Glutamatergic neuron (in vitro differentiated cells): ENCODE measurements at regions not wholly inside any gene's neighbourhood (a gene's known extent, or its start where the extent isn't known, plus 50 kb on each side); places are given as distances from the start of the nearest gene placed in this dataset.

Experiments
- DNase-seq: peaks from one replicate; pipeline ENCODE4 v3.0.0; 2022
- H3K27ac Mint-ChIP-seq: one replicate; pipeline ENCODE4 v1.8.0; 2020; ENCODE audit warnings: mild to moderate bottlenecking, mixed read lengths, inconsistent platforms; ENCODE audit not compliant: unreplicated experiment
- H3K27me3 Mint-ChIP-seq: one replicate; pipeline ENCODE4 v1.8.0; 2020; ENCODE audit warnings: mild to moderate bottlenecking, moderate library complexity, mixed read lengths, inconsistent platforms; ENCODE audit not compliant: unreplicated experiment
- H3K36me3 Mint-ChIP-seq: one replicate; pipeline ENCODE4 v1.8.0; 2020; ENCODE audit warnings: mild to moderate bottlenecking, mixed read lengths, inconsistent platforms; ENCODE audit not compliant: unreplicated experiment
- H3K4me1 Mint-ChIP-seq: one replicate; pipeline ENCODE4 v1.8.0; 2020; ENCODE audit warnings: mild to moderate bottlenecking, low read depth, mixed read lengths, inconsistent platforms; ENCODE audit not compliant: unreplicated experiment
- H3K4me3 Mint-ChIP-seq: one replicate; pipeline ENCODE4 v1.8.0; 2020; ENCODE audit warnings: mild to moderate bottlenecking, mixed read lengths, inconsistent platforms; ENCODE audit not compliant: unreplicated experiment
- H3K9me3 Mint-ChIP-seq: one replicate; pipeline ENCODE4 v1.8.0; 2020; ENCODE audit warnings: mild to moderate bottlenecking, moderate library complexity, mixed read lengths, inconsistent platforms; ENCODE audit not compliant: unreplicated experiment
- TF ChIP-seq, protein P1 (sequence below): fragments of 200-600 bp; sonication (generic); IDR thresholded peaks from one replicate; pipeline ENCODE4 v1.5.0; 2021; ENCODE audit not compliant: partially characterized antibody, unreplicated experiment

DNA sequence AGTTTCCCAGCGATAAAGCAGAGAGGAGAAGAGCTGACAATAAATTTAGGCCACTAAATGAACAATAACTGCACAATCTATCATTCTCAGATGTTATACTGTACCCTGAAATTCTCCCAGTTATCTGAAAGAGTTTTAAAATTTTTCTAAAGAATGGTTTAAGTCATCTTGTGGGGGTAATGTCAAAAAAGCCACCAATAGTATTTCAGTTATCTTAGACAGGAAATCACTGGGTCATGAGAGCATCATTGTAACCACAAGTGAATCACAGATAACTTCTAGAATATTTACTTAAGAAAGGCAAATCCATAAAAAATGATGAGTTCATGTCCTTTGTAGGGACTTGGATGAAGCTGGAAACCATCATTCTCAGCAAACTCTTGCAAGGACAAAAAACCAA is 147.1 kb downstream of the DNAJB9 start:
- Mint-ChIP-seq H3K9me3 (no peaks in the 10 kb centered on the region), H3K4me3 (no peak overlapping the region), H3K27ac (no peak overlapping the region), H3K27me3 (no peaks in the 10 kb centered on the region), H3K36me3 (no peaks in the 10 kb centered on the region), H3K4me1 (no peaks in the 10 kb centered on the region)
- TF ChIP-seq, protein P1, sequence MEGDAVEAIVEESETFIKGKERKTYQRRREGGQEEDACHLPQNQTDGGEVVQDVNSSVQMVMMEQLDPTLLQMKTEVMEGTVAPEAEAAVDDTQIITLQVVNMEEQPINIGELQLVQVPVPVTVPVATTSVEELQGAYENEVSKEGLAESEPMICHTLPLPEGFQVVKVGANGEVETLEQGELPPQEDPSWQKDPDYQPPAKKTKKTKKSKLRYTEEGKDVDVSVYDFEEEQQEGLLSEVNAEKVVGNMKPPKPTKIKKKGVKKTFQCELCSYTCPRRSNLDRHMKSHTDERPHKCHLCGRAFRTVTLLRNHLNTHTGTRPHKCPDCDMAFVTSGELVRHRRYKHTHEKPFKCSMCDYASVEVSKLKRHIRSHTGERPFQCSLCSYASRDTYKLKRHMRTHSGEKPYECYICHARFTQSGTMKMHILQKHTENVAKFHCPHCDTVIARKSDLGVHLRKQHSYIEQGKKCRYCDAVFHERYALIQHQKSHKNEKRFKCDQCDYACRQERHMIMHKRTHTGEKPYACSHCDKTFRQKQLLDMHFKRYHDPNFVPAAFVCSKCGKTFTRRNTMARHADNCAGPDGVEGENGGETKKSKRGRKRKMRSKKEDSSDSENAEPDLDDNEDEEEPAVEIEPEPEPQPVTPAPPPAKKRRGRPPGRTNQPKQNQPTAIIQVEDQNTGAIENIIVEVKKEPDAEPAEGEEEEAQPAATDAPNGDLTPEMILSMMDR = no peak
- DNase-seq = no peak

DNA sequence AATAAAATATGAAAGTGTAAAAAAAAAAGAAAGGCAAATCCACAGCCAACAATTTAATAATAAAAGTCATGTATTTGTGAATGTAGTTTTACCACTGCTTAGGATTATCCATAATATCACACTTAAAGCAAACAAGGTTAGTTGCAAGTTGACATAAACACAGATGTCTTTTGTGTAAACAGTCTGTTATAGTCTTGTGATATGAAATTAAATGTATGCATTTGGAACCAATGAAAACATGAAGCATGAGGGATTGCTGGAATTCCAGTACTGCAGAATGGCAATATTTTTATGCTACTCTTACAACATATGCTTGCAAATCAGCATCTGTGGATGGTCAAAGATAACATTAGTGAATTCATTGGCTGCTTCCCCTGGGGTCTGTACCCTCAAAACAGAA is 148.1 kb downstream of the DNAJB9 start:
- no peak for DNase-seq
- Mint-ChIP-seq H3K27me3 (no peaks in the 10 kb centered on the region), H3K36me3 (no peaks in the 10 kb centered on the region), H3K27ac (no peak overlapping the region), H3K4me3 (no peak overlapping the region), H3K9me3 (no peaks in the 10 kb centered on the region), H3K4me1 (no peaks in the 10 kb centered on the region)
- TF ChIP-seq, protein P1 = no peak

DNA sequence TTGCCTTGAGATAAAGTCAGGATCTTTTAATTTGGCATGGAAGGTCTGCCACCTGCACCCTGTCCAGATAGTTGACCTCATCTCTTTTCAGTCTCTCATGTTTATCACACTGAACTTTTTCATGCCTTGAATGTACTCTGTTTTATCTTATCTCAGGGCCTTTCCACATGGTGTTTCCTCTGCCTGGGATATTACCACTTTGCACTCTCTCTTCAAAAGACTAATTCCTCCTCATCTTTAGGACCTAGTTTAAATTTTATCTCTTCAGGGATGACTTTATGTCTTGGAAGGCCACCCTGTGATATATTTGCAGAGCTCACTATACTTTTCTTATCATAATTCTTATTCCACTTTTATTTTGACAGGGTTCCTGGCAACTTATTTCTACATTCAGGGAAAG is 150.0 kb downstream of the DNAJB9 start:
- TF ChIP-seq, protein P1 = no peak
- H3K4me1 Mint-ChIP-seq = peaks cover 4% of the 10 kb centered on the region
- no peaks in the 10 kb centered on the region for H3K36me3 Mint-ChIP-seq
- no peak overlapping the region for H3K4me3 Mint-ChIP-seq
- no peaks in the 10 kb centered on the region for H3K27me3 Mint-ChIP-seq
- no peak overlapping the region for H3K27ac Mint-ChIP-seq
- no peaks in the 10 kb centered on the region for H3K9me3 Mint-ChIP-seq
- DNase-seq = no peak

DNA sequence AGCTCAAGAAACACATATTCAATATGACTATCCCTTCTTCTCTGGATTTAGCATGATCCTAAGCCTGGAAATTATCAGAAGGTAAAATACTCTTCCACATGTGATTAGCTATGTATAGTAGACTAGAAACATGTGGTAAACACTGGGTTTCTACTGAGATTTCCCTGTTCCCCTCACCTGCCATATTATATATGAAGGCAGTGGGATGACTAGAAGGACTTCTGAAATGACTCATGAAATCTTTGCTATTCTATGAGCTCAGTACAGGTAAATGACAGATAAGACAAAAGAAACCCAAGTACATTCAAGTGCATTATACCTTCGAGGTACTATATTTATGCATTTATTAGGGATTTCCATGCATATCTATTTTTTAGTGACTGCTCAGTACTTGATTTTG is 152.9 kb downstream of the DNAJB9 start:
- Mint-ChIP-seq H3K27me3 (peaks cover 2% of the 10 kb centered on the region), H3K9me3 (no peaks in the 10 kb centered on the region), H3K27ac (no peak overlapping the region), H3K4me1 (peaks cover 4% of the 10 kb centered on the region), H3K4me3 (no peak overlapping the region), H3K36me3 (no peaks in the 10 kb centered on the region)
- no peak for DNase-seq
- TF ChIP-seq, protein P1 = no peak

DNA sequence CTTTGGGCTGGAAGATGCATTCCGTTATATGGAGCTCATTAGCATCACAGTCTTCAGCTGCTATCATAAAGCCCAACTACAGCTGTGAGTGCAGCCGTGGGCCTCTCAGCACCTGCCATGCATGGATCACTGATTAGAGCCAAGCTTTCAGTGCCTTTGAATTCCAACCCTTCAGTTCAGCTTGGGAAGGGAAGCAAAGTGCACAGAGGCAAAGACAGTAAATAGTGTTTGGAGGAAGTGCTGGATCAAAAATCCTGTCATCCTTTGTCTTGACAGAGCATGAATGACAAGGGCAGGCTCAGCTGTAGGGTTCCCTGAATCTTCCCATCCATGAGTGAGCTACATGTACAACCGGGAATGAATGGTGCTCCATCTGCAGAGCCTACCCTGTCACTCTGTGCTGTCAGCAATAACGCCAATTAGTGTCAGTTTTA is 153.7 kb downstream of the DNAJB9 start:
- H3K4me1 Mint-ChIP-seq = peaks cover 4% of the 10 kb centered on the region
- peak; percentile 21 for DNase-seq
- H3K27ac Mint-ChIP-seq = peak overlapping the region; percentile 43
- peaks cover 2% of the 10 kb centered on the region for H3K27me3 Mint-ChIP-seq
- TF ChIP-seq, protein P1 = no peak
- H3K4me3 Mint-ChIP-seq = no peak overlapping the region
- no peaks in the 10 kb centered on the region for H3K9me3 Mint-ChIP-seq
- no peaks in the 10 kb centered on the region for H3K36me3 Mint-ChIP-seq
